ENCODE measurements at regions not wholly inside any gene's neighbourhood (a gene's known extent, or its start where the extent isn't known, plus 50 kb on each side); places are given as distances from the start of the nearest gene placed in this dataset.

DNA sequence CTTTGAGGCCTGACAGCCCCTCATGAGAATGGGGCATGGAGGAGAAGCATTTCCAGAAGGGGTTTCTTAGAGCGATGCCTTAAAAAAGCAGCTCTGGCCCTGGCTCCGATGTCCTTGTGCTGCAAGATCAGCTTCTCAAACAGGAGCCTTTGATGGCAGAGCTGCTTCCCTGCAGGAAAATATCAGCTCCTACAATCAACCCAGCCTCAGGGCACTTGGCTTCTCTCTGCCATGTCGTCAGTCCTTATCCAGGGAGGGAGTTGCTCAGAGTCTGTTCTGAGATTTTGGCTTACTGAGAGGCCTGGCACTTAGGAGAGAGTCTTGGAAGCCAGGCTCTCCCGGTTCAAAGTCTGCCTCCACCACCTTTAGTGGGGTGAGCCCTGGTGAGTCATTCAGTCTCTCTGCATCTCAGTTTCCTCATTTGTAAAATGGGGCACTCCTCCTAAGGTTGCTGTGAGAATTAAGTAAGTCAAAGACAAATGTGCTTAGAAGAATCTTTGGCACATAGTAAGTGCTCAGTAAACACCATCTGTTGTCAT, 184.4 kb downstream of the HAPSTR1 start:
- Histone ChIP-seq H2AFZ (ENCODE audit: low read length) (no peak overlapping the region), H3K4me2 (ENCODE audit: extremely low read depth, insufficient read depth, low read length) (no peak overlapping the region), H3K9ac (ENCODE audit: insufficient read depth, low read length) (no peak overlapping the region), H3K79me2 (ENCODE audit: control insufficient read depth, insufficient read depth, low read length) (no peaks in the 10 kb centered on the region), H3K4me3 (replicated peaks in 1 of 4; ENCODE audit: control extremely low read depth in 1 of 4, insufficient read depth in 1 of 4, low read depth in 3 of 4, low read length in 4 of 4) (no peak overlapping the region), H3K27ac (ENCODE audit: insufficient read depth, low read length) (no peak overlapping the region), H3K9me3 (ENCODE audit: control insufficient read depth, insufficient read depth, low read depth, low read length) (no peaks in the 10 kb centered on the region), H3K36me3 (ENCODE audit: control insufficient read depth, insufficient read depth, low read length) (no peaks in the 10 kb centered on the region), H3K27me3 (ENCODE audit: control insufficient read depth, insufficient read depth, low read length) (no peaks in the 10 kb centered on the region), H4K20me1 (ENCODE audit: control insufficient read depth, extremely low read depth, insufficient read depth, low read length) (no peaks in the 10 kb centered on the region), H3K4me1 (ENCODE audit: control insufficient read depth, extremely low read depth, insufficient read depth, low read length) (no peaks in the 10 kb centered on the region)
- no peak for TF ChIP-seq EZH2 (IDR thresholded peaks at IDR 0.05; ENCODE audit: low read length, missing control alignments)
- TF ChIP-seq, protein P1, sequence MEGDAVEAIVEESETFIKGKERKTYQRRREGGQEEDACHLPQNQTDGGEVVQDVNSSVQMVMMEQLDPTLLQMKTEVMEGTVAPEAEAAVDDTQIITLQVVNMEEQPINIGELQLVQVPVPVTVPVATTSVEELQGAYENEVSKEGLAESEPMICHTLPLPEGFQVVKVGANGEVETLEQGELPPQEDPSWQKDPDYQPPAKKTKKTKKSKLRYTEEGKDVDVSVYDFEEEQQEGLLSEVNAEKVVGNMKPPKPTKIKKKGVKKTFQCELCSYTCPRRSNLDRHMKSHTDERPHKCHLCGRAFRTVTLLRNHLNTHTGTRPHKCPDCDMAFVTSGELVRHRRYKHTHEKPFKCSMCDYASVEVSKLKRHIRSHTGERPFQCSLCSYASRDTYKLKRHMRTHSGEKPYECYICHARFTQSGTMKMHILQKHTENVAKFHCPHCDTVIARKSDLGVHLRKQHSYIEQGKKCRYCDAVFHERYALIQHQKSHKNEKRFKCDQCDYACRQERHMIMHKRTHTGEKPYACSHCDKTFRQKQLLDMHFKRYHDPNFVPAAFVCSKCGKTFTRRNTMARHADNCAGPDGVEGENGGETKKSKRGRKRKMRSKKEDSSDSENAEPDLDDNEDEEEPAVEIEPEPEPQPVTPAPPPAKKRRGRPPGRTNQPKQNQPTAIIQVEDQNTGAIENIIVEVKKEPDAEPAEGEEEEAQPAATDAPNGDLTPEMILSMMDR (conservative IDR thresholded peaks at IDR 0.05 in 1 of 2, IDR thresholded peaks at IDR 0.05 in 1 of 2; ENCODE audit: low read depth in 1 of 2, low read length in 2 of 2) = no peak
- no peak for DNase-seq (ENCODE audit: low read depth in 2 of 2)

DNA sequence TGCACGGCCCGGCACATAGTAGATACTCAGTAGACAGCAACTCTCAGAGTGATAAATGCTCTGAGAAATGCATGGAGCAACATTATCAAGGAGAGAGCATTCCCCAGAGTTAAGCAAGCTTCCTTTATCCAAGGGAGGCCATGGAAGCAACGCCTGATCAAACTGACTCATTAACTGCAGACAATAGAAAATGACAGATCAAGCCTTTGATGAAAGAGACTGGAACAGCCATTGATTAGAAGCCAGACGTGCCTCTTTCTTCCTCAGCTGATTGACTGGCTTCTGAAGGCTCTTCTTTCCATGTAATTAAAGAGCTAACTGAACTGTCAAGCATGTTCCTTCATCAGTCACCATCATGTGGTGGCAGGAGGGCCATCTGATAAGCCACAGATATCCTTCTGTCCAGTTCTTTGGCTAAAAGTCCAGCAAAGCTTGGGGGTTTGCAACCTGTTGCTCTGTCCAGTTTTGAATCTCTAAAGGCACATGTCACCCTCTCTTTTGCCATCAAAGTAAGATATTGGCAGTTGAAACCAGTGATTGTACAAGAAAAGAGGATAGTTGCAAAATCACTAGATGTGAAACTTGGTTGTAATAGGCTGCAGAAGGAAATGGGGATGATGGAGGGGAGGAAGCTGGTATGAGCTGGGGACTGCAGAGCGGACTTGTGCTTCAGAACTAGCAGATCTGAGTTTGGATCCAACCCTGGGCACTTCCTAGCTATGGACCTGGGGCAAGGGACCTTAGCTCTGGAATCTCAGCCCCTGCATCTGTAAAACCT, 188.0 kb downstream of the HAPSTR1 start:
- no peaks in the 10 kb centered on the region for H3K9me3 ChIP-seq (ENCODE audit: control insufficient read depth, insufficient read depth, low read depth, low read length)
- TF ChIP-seq EZH2 (IDR thresholded peaks at IDR 0.05; ENCODE audit: low read length, missing control alignments) = no peak
- TF ChIP-seq, protein P1 (conservative IDR thresholded peaks at IDR 0.05 in 1 of 2, IDR thresholded peaks at IDR 0.05 in 1 of 2; ENCODE audit: low read depth in 1 of 2, low read length in 2 of 2) = no peak
- H3K27ac ChIP-seq (ENCODE audit: insufficient read depth, low read length) = no peak overlapping the region
- no peak overlapping the region for H3K9ac ChIP-seq (ENCODE audit: insufficient read depth, low read length)
- no peaks in the 10 kb centered on the region for H3K36me3 ChIP-seq (ENCODE audit: control insufficient read depth, insufficient read depth, low read length)
- DNase-seq (ENCODE audit: low read depth in 2 of 2) = no peak
- H3K79me2 ChIP-seq (ENCODE audit: control insufficient read depth, insufficient read depth, low read length) = no peaks in the 10 kb centered on the region
- no peak overlapping the region for H3K4me3 ChIP-seq (replicated peaks in 1 of 4; ENCODE audit: control extremely low read depth in 1 of 4, insufficient read depth in 1 of 4, low read depth in 3 of 4, low read length in 4 of 4)
- H4K20me1 ChIP-seq (ENCODE audit: control insufficient read depth, extremely low read depth, insufficient read depth, low read length) = no peaks in the 10 kb centered on the region
- no peak overlapping the region for H2AFZ ChIP-seq (ENCODE audit: low read length)
- no peaks in the 10 kb centered on the region for H3K27me3 ChIP-seq (ENCODE audit: control insufficient read depth, insufficient read depth, low read length)
- no peak overlapping the region for H3K4me2 ChIP-seq (ENCODE audit: extremely low read depth, insufficient read depth, low read length)
- no peaks in the 10 kb centered on the region for H3K4me1 ChIP-seq (ENCODE audit: control insufficient read depth, extremely low read depth, insufficient read depth, low read length)

DNA sequence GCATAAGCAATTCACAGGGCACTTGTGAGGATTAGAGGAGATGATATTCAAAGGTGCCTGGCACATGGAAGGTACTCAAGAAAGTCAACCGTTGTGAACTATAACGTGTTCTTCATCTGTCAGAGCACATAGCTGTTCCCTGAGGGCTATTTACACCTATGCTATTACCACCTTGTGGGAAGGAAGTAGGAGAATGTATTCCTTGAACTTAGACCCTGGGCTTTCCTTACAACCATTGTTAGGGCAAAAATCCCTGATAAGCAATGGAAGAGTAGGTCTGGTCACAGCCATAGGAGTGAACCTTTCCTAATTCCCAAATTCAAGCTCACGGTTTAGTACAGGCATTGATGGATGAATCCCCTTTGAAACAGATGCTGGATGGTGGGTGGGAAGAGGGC, 188.6 kb downstream of the HAPSTR1 start:
- Histone ChIP-seq H3K9ac (ENCODE audit: insufficient read depth, low read length) (no peak overlapping the region), H3K79me2 (ENCODE audit: control insufficient read depth, insufficient read depth, low read length) (no peaks in the 10 kb centered on the region), H3K36me3 (ENCODE audit: control insufficient read depth, insufficient read depth, low read length) (no peaks in the 10 kb centered on the region), H3K9me3 (ENCODE audit: control insufficient read depth, insufficient read depth, low read depth, low read length) (no peaks in the 10 kb centered on the region), H4K20me1 (ENCODE audit: control insufficient read depth, extremely low read depth, insufficient read depth, low read length) (no peaks in the 10 kb centered on the region), H3K27me3 (ENCODE audit: control insufficient read depth, insufficient read depth, low read length) (no peaks in the 10 kb centered on the region), H2AFZ (ENCODE audit: low read length) (no peak overlapping the region), H3K27ac (ENCODE audit: insufficient read depth, low read length) (no peak overlapping the region), H3K4me2 (ENCODE audit: extremely low read depth, insufficient read depth, low read length) (no peak overlapping the region), H3K4me1 (ENCODE audit: control insufficient read depth, extremely low read depth, insufficient read depth, low read length) (no peaks in the 10 kb centered on the region), H3K4me3 (replicated peaks in 1 of 4; ENCODE audit: control extremely low read depth in 1 of 4, insufficient read depth in 1 of 4, low read depth in 3 of 4, low read length in 4 of 4) (no peak overlapping the region)
- TF ChIP-seq EZH2 (IDR thresholded peaks at IDR 0.05; ENCODE audit: low read length, missing control alignments) = no peak
- TF ChIP-seq, protein P1 (conservative IDR thresholded peaks at IDR 0.05 in 1 of 2, IDR thresholded peaks at IDR 0.05 in 1 of 2; ENCODE audit: low read depth in 1 of 2, low read length in 2 of 2) = no peak
- DNase-seq (ENCODE audit: low read depth in 2 of 2) = no peak

All from fibroblast of lung (primary cell).